Right lobe of liver (tissue), 6 donors: ENCODE measurements at regions not wholly inside any gene's neighbourhood (a gene's known extent, or its start where the extent isn't known, plus 50 kb on each side); places are given as distances from the start of the nearest gene placed in this dataset.

Experiments
- ATAC-seq, 4 donors: fragments of 200-7000 bp; cut with Tn5 transposase; one replicate each; pipeline ENCODE4 v1.9.1; 2020; ENCODE audit warnings: mild to moderate bottlenecking in 4 of 4, moderate library complexity in 4 of 4
- DNase-seq, 3 donors: peaks; one replicate each; pipeline ENCODE4 v3.0.0-alpha.2; 2020
- H3K27ac ChIP-seq, 3 donors: fragments of 200-600 bp; one replicate each; pipeline ENCODE4 v1.8.0; 2022
- H3K27me3 ChIP-seq, 2 donors: fragments of 200-600 bp; one replicate each; pipeline ENCODE4 v1.8.0; 2022
- H3K36me3 ChIP-seq, 4 donors: fragments of 200-600 bp; sonication (generic) in 1 of 4; one replicate each; pipeline versions ENCODE4 v1.5.1 to v1.8.0; 2017 to 2022; ENCODE audit warnings: control low read depth in 1 of 4
- H3K4me1 ChIP-seq, 4 donors: fragments of 200-600 bp; sonication (generic) in 1 of 4; one replicate each; pipeline versions ENCODE4 v1.5.1 to v1.8.0; 2017 to 2022; ENCODE audit warnings: control low read depth in 1 of 4
- H3K4me3 ChIP-seq, 3 donors: fragments of 200-600 bp; one replicate each; pipeline ENCODE4 v1.8.0; 2022
- H3K9me3 ChIP-seq, 4 donors: fragments of 200-600 bp; sonication (generic) in 1 of 4; one replicate each; pipeline versions ENCODE4 v1.5.1 to v1.8.0; 2017 to 2022; ENCODE audit warnings: control low read depth in 1 of 4
- CTCF ChIP-seq, 4 donors: fragments of 200-600 bp in 3 of 4; fragments of 450-650 bp in 1 of 4; IDR thresholded peaks; one replicate each; pipeline versions ENCODE4 v1.5.1 to v1.8.0; 2016 to 2022; ENCODE audit warnings: antibody characterized with exemption in 4 of 4, mild to moderate bottlenecking in 2 of 4
- POLR2A ChIP-seq: fragments of 450-650 bp; IDR thresholded peaks from one replicate; pipeline ENCODE4 v1.6.1; 2017; ENCODE audit warnings: antibody characterized with exemption, mild to moderate bottlenecking
- WGBS: methylation state at CpG from one replicate; pipeline ENCODE4 v1.1.6; 2018; ENCODE audit warnings: low coverage, low lambda C conversion rate; ENCODE audit not compliant: insufficient coverage; ENCODE audit errors: missing lambda C conversion rate; 5-methylcytosine and 5-hydroxymethylcytosine counted together
- intact Hi-C, 2 donors: fragments of 100-400 bp; cut with DNase I; formaldehyde crosslinking; loops; one replicate each; pipeline versions ENCODE4 v1.11.2 to v1.14.1; 2022
- donor health status: DM: no; HTN: yes; CAD: no.
- donor health status: DM: no; HTN: no; CAD: no.
- donor health status: DM: no; HTN: no; CAD: no.
- donor health status: DM: no; HTN: yes; CAD: no.
- donor health status: DM: no; HTN: yes; CAD: no.

GRCh38 chr1:103986792-103987191 is 237.1 kb downstream of the AMY1C start:
- Histone ChIP-seq H3K36me3 (no peaks in the 10 kb centered on the region), H3K4me1 (no peaks in the 10 kb centered on the region), H3K9me3 (no peaks in the 10 kb centered on the region), H3K4me3 (no peak overlapping the region), H3K27ac (no peak overlapping the region), H3K27me3 (no peaks in the 10 kb centered on the region)
- DNase-seq (no peak), ATAC-seq (no peak)
- TF ChIP-seq POLR2A, result no peak
- no peak for TF ChIP-seq CTCF (IDR thresholded peaks at IDR 0.05)
- 50% methylated on average over 3 of the region's 3 CpGs for WGBS
- intact Hi-C loops, result no loop called here

GRCh38 chr1:103997631-103998030 is 247.9 kb downstream of the AMY1C start:
- H3K9me3 ChIP-seq, result no peaks in the 10 kb centered on the region
- no peak for TF ChIP-seq CTCF (IDR thresholded peaks at IDR 0.05)
- TF ChIP-seq POLR2A, result no peak
- H3K27me3 ChIP-seq, result no peaks in the 10 kb centered on the region
- no peak for DNase-seq
- H3K4me3 ChIP-seq, result no peak overlapping the region
- no peaks in the 10 kb centered on the region for H3K36me3 ChIP-seq
- WGBS, result 18% methylated on average over 3 of the region's 3 CpGs
- no peaks in the 10 kb centered on the region for H3K4me1 ChIP-seq
- no peak for ATAC-seq
- no peak overlapping the region for H3K27ac ChIP-seq
- intact Hi-C loops, result no loop called here

- Histone ChIP-seq H3K4me1 (no peaks in the 10 kb centered on the region), H3K4me3 (no peak overlapping the region), H3K9me3 (no peaks in the 10 kb centered on the region), H3K36me3 (no peaks in the 10 kb centered on the region), H3K27ac (no peak overlapping the region), H3K27me3 (no peaks in the 10 kb centered on the region)
- TF ChIP-seq POLR2A (no peak), CTCF (IDR thresholded peaks at IDR 0.05) (no peak)
- no CpG with 5 or more reads among the region's 1 CpG for WGBS
- no peak for ATAC-seq
- intact Hi-C loops, result no loop called here
- no peak for DNase-seq
Observed at GRCh38 chr1:104018922-104019674, 269.4 kb downstream of the AMY1C start.

DNA sequence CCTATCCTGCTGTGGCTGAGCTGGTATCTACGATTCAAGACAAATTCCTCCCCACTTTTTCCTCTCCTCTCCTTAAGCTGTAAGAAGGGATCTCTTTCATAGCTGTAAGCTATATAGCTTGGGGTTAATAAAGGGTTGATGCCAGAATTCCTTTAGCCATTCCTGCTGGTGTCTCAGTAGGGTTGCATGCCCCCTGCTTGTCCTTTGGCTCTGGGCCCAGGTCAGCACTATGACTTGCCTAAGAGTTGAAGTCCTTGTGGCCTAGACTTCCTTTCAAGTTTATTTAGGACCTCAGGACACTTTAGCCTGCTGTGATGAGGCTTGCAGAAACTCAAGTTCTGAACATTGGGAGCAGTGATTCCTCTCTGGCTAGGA is 270.0 kb downstream of the AMY1C start:
- Histone ChIP-seq H3K4me1 (no peaks in the 10 kb centered on the region), H3K36me3 (no peaks in the 10 kb centered on the region), H3K27me3 (no peaks in the 10 kb centered on the region), H3K9me3 (no peaks in the 10 kb centered on the region), H3K27ac (no peak overlapping the region), H3K4me3 (no peak overlapping the region)
- DNase-seq (no peak), ATAC-seq (no peak)
- WGBS, result 27% methylated on average over 1 of the region's 1 CpG
- no peak for TF ChIP-seq CTCF (IDR thresholded peaks at IDR 0.05)
- no peak for TF ChIP-seq POLR2A
- intact Hi-C loops, result no loop called here
